ENCODE measurements at regions not wholly inside any gene's neighbourhood (a gene's known extent, or its start where the extent isn't known, plus 50 kb on each side); places are given as distances from the start of the nearest gene placed in this dataset.

DNA sequence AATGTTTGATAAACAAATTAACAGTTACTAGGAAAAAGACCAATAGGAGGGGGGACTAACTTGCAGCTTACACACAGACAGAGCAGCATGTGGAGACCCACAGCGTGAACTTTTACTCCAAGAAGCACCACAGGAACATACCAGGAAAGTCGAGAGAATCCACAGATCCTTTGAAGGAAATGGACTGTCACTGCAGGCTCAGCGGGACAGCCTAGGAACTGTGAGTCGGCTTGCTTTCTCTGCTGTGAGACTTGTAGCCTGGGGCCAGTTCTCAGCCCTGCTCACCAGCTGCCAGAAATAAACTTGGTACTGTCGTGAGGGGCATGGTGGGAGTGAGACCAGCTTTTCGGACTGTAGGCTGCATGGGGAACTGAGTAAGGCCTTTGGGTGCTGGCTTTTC is 1211.5 kb downstream of the PCDH17 start:
- TF ChIP-seq POLR2A (IDR thresholded peaks at IDR 0.05; ENCODE audit: low read depth), result no peak
- TF ChIP-seq, protein P1, sequence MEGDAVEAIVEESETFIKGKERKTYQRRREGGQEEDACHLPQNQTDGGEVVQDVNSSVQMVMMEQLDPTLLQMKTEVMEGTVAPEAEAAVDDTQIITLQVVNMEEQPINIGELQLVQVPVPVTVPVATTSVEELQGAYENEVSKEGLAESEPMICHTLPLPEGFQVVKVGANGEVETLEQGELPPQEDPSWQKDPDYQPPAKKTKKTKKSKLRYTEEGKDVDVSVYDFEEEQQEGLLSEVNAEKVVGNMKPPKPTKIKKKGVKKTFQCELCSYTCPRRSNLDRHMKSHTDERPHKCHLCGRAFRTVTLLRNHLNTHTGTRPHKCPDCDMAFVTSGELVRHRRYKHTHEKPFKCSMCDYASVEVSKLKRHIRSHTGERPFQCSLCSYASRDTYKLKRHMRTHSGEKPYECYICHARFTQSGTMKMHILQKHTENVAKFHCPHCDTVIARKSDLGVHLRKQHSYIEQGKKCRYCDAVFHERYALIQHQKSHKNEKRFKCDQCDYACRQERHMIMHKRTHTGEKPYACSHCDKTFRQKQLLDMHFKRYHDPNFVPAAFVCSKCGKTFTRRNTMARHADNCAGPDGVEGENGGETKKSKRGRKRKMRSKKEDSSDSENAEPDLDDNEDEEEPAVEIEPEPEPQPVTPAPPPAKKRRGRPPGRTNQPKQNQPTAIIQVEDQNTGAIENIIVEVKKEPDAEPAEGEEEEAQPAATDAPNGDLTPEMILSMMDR (IDR thresholded peaks at IDR 0.05), result no peak
- no peak for TF ChIP-seq EP300 (IDR thresholded peaks at IDR 0.05)
